MCF 10A (cell line): ENCODE measurements at regions not wholly inside any gene's neighbourhood (a gene's known extent, or its start where the extent isn't known, plus 50 kb on each side); places are given as distances from the start of the nearest gene placed in this dataset.

ENCODE experiments used
- BruUV-seq: library from RNA; stranded (reverse); fragments of 400-500 nt; replicated peaks from 2 replicates; lab custom pipeline; 2021; lab: Mats Ljungman, UMichigan
- CTCF ChIA-PET: fragments of 300-600 bp; sonication (Branson Sonifier 250); formaldehyde crosslinking; extraction: SDS; loops from one replicate; lab custom pipeline; 2021; ENCODE audit warnings: antibody characterized with exemption, inconsistent platforms; lab: Yijun Ruan, JAX
- POLR2A ChIA-PET: fragments of 300-600, 350-650 bp; sonication (Branson Sonifier 250); formaldehyde crosslinking; extraction: SDS; loops from one replicate; lab custom pipeline; 2020; ENCODE audit warnings: antibody characterized with exemption, inconsistent platforms; lab: Yijun Ruan, JAX
- DNase-seq: peaks from one replicate; pipeline ENCODE4 v3.0.0-alpha.2; 2018; ENCODE audit not compliant: unreplicated experiment
- H3K27ac Mint-ChIP-seq: one replicate; pipeline ENCODE4 v1.8.0; 2022; ENCODE audit warnings: mild to moderate bottlenecking, low read depth, mixed read lengths; ENCODE audit not compliant: unreplicated experiment
- H3K27me3 Mint-ChIP-seq: one replicate; pipeline ENCODE4 v1.8.0; 2022; ENCODE audit warnings: mixed read lengths; ENCODE audit not compliant: insufficient read depth, unreplicated experiment
- H3K36me3 Mint-ChIP-seq: one replicate; pipeline ENCODE4 v1.8.0; 2022; ENCODE audit warnings: mild to moderate bottlenecking, moderate library complexity, mixed read lengths; ENCODE audit not compliant: insufficient read depth, unreplicated experiment
- H3K4me1 Mint-ChIP-seq: one replicate; pipeline ENCODE4 v1.8.0; 2022; ENCODE audit warnings: mixed read lengths; ENCODE audit not compliant: insufficient read depth, unreplicated experiment
- H3K4me3 Mint-ChIP-seq: one replicate; pipeline ENCODE4 v1.8.0; 2022; ENCODE audit warnings: mild to moderate bottlenecking, moderate library complexity, mixed read lengths; ENCODE audit not compliant: unreplicated experiment
- H3K9me3 Mint-ChIP-seq: one replicate; pipeline ENCODE4 v1.8.0; 2022; ENCODE audit warnings: mixed read lengths; ENCODE audit not compliant: unreplicated experiment
- CTCF ChIP-seq: fragments of 200-600 bp; IDR thresholded peaks from one replicate; pipeline ENCODE4 v1.8.0; 2022; ENCODE audit warnings: antibody characterized with exemption, mild to moderate bottlenecking; ENCODE audit not compliant: unreplicated experiment
- intact Hi-C: fragments of 100-400 bp; cut with micrococcal nuclease; formaldehyde crosslinking; loops from 2 replicates; pipeline ENCODE4 v1.14.1; 2022

GRCh38 chr17:17417718-17418181 lies 59.0 kb upstream of the MED9 start:
- Mint-ChIP-seq H3K4me3 (no peak overlapping the region), H3K4me1 (peaks cover 21% of the 10 kb centered on the region), H3K27ac (no peak overlapping the region), H3K27me3 (no peaks in the 10 kb centered on the region), H3K36me3 (no peaks in the 10 kb centered on the region), H3K9me3 (peaks cover 7% of the 10 kb centered on the region)
- CTCF ChIA-PET, result no interaction called here
- intact Hi-C loops, result no loop called here
- POLR2A ChIA-PET, result interaction anchor here (0.7 to 0.9 kb wide), 2 partner anchors 27 to 60 kb away, joined by 3 read pairs; no protein-coding TSS in a partner anchor
- no peak for DNase-seq
- TF ChIP-seq CTCF, result no peak
- BruUV-seq, result no TSS peak

GRCh38 chr17:17419166-17419565 lies 57.6 kb upstream of the MED9 start:
- DNase-seq, result no peak
- peaks cover 8% of the 10 kb centered on the region for H3K9me3 Mint-ChIP-seq
- no peaks in the 10 kb centered on the region for H3K36me3 Mint-ChIP-seq
- H3K4me3 Mint-ChIP-seq, result no peak overlapping the region
- intact Hi-C loops, result no loop called here
- ChIA-PET POLR2A (no interaction called here), CTCF (no interaction called here)
- no peaks in the 10 kb centered on the region for H3K27me3 Mint-ChIP-seq
- H3K4me1 Mint-ChIP-seq, result peaks cover 14% of the 10 kb centered on the region
- no TSS peak for BruUV-seq
- TF ChIP-seq CTCF, result no peak
- H3K27ac Mint-ChIP-seq, result no peak overlapping the region

- intact Hi-C loops, result no loop called here
These were observed 57.2 kb upstream of the MED9 start for GRCh38 chr17:17419631-17420030.

GRCh38 chr17:17420082-17420481 lies 56.7 kb upstream of the MED9 start:
- H3K27ac Mint-ChIP-seq, result no peak overlapping the region
- no TSS peak for BruUV-seq
- intact Hi-C loops, result no loop called here
- H3K4me1 Mint-ChIP-seq, result peaks cover 10% of the 10 kb centered on the region
- ChIA-PET CTCF (no interaction called here), POLR2A (no interaction called here)
- no peak for DNase-seq
- H3K9me3 Mint-ChIP-seq, result peaks cover 8% of the 10 kb centered on the region
- no peaks in the 10 kb centered on the region for H3K36me3 Mint-ChIP-seq
- no peak overlapping the region for H3K4me3 Mint-ChIP-seq
- H3K27me3 Mint-ChIP-seq, result no peaks in the 10 kb centered on the region
- no peak for TF ChIP-seq CTCF

More at GRCh38 chr17:17419631-17420030, 57.2 kb upstream of the MED9 start:
- peaks cover 8% of the 10 kb centered on the region for H3K9me3 Mint-ChIP-seq
- CTCF ChIA-PET, result no interaction called here
- BruUV-seq, result no TSS peak
- no peak for DNase-seq
- no peaks in the 10 kb centered on the region for H3K36me3 Mint-ChIP-seq
- peaks cover 10% of the 10 kb centered on the region for H3K4me1 Mint-ChIP-seq
- H3K27me3 Mint-ChIP-seq, result no peaks in the 10 kb centered on the region
- no peak overlapping the region for H3K4me3 Mint-ChIP-seq
- H3K27ac Mint-ChIP-seq, result no peak overlapping the region
- no peak for TF ChIP-seq CTCF
- POLR2A ChIA-PET, result no interaction called here
